ENCODE measurements at regions not wholly inside any gene's neighbourhood (a gene's known extent, or its start where the extent isn't known, plus 50 kb on each side); places are given as distances from the start of the nearest gene placed in this dataset.

DNA sequence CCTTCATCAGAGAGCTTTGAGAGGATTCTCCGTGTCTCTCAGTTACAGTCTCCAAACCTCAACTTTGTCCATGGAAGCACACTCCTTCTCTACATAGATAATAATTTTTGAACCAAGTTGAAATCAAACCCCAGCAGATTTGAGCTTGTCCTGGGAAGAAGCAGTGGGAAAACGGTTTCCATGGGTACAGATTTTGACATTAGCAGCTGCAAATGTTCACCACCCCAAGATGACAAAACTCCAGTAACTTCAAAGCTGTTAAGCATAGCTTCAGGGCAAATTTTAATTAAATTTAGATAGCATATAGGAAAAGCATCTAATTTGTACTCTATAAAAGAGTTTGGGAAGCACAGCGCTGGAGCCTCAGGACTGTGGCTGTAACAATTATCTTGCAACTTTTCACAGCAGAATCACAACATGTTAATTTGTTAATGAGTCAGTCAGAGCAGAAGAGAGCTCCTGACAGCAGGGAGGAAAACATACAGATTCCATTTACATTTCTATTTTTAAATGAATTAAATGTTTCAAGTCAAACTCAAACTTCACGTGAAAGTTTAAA lies 240.7 kb downstream of the BMP7 start:
- DNase-seq (ENCODE audit: low read depth in 2 of 2) = no peak

DNA sequence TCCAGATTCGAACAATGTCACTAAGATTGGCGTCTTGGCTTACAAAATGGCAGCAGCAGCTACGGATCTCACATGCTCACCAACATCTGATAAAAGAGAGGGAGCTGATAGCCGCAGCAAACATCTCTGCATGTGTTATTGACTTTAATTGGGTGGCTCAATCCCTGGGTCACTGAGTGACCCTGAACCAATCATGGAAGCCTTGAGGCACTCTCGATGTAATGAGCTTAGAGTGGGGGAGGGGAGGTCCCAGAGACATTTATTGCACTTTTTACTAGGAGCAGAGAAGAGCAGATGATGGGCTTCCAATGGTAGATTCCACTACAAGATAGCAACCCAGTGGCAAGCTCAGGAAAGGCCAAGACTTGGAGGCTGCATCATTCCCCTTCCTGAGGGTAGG lies 238.7 kb downstream of the BMP7 start:
- no peak for DNase-seq (ENCODE audit: low read depth in 2 of 2)

DNA sequence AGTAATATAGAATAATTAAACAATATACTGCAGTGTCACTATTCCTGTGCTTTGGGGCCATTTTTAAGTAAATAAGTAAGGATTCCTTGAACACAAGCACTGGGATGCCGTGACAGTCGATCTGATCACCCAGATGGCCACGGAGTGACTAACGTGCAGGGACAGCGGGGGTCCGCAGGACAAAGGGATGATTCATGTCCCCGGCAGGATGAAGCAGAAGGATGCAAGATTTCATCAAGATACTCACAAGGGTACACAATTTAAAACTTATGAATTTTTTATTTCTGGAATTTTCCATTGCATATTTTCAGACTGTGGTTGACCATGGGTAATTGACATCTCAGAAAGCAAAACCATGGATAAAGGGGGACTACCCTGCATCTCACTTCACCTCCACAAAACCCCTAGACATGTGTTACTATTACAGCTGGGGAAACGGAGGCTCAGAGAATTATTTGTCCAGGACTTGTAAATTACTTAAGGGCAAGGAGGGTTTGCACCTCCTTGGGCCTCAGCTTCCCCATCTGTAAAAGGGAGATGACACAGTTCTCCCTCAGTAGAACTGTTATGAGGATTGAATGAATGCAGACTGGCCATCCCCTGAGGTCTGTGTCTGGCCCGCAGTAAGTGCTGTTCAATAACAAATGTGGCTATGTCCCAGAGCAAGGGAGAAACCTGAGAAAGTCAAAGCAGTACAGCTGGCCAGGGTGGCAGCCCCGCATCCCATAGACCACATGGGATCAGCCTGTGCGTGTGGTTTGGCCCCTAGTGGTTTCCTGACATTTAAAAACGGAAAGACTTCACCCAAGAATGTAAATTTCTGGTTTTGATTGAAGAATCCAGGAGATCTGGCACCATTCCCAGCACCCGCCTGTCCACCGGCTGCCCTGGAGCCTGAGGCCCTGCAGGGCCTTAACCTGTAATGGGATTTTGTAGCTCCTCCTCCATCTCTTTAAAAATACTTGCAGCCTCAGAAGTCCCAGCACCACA lies 235.5 kb downstream of the BMP7 start:
- DNase-seq (ENCODE audit: low read depth in 2 of 2) = peak; percentile 66

DNA sequence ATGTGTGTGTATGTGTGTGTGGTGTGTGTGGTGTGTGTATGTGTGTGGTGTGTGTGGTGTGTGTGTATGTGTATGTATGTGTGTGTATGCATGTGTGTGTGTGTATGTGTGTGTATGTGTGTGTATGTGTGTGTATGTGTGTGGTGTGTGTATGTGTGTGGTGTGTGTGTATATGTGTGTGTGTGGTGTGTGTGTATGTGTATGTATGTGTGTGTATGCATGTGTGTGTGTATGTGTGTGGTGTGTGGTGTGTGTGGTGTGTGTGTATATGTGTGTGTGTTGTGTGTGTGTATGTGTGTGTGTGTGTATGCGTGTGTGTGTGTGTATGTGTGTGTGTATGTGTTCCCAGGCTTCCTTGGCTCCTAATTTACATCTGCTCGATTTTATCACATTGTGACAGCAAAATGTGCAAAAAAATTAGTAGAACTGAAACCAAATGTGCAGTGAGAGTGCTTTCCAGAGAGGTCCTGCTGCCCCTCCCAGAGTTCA lies 234.5 kb downstream of the BMP7 start:
- no peak for DNase-seq (ENCODE audit: low read depth in 2 of 2)

DNA sequence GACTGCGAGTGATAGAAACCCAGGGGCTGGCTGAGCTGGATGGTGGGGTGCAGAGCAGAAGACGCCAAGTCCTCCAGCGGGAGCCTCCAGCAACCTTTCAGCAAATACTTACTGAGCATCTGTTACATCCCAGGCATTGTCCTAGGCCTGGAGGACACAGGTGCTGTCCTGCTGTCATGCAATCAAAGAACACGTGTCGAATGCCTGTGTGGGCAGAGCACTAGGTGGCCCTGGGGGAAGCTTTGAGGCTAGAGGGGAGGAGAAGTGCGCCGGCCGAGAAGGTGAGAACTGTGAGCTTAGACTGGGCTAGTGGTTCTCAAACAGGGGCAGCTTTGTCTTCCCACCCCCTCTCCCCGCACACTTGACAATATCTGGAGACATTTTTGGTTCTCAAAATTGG lies 233.6 kb downstream of the BMP7 start:
- DNase-seq (ENCODE audit: low read depth in 2 of 2) = no peak

DNA sequence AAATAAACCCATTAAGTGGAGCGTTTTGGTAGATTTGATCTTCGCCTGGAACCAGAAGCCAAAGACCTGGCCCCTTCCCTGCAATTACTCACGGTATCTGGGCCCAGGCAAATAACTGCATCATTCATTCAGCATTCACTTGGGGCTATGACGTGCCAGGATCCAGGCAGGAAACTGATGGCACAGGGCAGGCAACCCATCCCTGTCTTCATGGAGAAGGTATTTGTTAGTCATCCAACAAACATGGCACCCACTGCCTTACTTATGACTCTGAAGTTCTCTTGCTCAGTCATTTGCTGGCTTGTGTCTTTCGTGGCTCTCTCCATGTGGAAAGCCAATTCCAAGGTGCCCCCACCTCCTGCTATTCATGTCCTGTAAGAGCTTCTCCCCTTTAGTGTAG lies 232.4 kb downstream of the BMP7 start:
- DNase-seq (ENCODE audit: low read depth in 2 of 2) = no peak

DNA sequence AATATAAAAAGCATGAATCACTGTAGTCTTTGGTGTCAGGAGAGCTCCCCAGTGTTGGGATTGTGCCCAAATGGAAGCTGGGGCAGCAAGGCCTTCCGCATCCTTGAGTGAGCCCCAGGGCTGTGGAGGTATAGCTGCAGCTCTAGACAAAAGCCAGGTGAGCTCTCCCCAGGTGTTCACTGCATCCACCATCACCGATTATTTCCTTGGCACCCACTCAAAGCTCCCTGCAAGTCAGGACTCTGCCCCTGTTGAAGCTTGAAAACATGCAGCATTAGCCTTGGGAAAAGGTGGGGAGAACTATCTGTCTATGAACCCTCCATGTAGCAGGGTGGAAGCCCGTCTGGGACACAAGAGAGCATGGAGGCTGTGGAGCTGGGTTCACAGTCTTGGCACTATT lies 228.8 kb downstream of the BMP7 start:
- no peak for DNase-seq (ENCODE audit: low read depth in 2 of 2)

DNA sequence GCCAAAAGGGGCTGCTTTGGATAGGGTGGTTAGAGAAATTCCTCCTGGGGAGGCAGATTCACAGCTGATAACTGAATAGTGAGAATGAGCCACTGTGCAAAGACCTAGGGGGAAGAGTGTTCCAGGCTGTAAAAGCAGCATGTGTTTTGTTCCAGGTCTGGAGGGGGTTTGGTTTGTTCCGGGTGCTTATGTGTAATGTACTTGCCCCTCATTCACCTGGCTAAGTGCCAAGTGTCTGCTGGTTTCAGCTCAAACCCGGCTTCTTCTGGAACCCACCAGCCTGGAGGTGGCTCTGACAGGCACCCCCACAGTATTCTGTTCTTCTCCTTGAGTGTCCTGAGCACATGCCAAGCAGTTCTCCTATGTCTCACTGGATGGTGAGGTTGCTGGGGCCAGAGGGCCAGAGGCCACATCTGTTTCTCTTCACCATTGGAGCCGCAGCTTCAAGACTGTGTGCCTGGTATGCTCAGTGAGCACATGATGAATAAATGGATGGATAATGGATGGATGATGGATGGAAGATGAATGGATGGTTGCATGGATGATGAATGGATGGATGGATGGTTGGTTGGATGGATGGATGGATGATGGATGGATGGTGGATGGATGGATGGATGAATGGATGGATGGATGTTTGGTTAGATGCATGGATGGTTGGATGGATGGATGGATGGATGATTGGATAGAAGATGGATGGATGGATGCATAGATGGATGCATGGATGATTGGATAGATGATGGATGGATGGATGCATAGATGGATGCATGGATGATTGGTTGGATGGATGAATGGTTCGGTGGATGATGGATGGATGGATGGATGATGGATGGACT lies 227.6 kb downstream of the BMP7 start:
- no peak for DNase-seq (ENCODE audit: low read depth in 2 of 2)

DNA sequence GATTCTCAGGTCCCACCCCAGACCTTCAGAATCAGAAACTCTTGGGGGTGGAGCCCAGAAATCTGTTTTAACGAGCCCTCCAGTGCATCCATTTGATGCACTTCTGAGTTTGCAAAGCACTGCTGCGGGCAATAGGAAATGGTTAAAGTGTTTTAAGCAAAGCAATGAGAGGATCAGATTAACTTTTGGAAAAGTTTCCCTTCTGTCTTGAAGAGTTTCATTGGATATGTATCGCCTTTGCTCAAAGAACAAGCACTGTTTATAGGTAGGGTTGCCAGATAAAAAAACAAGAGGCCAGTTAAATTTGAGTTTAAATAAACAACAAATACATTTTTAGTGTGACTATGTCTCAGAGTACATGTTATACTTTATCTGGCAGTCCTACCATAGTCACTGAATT lies 226.0 kb downstream of the BMP7 start:
- no peak for DNase-seq (ENCODE audit: low read depth in 2 of 2)

DNA sequence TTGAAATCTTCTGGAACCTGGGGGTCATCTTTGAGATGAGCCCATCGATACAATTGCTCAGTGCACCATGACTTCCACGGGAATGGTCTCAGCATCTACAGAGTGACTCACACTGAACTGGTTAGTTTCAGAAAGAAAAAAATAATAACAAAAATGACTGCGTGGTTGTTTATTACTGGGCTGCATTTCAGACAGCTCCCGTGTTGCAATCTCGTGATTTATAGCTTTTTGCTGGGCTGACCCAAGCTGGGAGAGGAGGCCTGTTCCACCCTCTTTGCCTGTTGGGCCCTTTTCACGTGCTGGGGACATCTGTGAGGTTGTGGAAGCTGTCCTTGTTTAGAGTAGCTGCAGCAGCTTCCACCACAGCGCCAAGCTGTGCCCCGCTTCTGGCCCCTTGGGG lies 225.5 kb downstream of the BMP7 start:
- DNase-seq (ENCODE audit: low read depth in 2 of 2) = no peak

DNA sequence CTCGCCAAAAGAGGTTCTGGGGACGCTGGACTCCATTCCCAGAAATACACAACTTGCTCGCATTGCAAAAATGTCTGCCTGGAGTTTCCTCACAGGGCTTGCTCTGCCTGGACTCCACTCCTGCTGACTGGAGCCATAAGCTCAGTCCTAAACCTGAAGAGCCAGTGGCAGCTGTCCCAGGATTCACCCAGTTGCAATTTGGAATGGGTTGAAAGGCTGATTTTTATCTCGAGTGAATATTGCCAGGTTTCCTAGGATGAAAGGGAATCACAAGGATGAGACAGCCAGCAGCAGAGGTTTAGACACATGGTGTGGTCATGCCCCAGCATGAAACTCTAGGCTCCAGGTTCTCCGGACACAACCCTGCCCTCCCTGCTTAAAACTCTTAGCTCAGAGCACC lies 223.3 kb downstream of the BMP7 start:
- DNase-seq (ENCODE audit: low read depth in 2 of 2) = no peak

DNA sequence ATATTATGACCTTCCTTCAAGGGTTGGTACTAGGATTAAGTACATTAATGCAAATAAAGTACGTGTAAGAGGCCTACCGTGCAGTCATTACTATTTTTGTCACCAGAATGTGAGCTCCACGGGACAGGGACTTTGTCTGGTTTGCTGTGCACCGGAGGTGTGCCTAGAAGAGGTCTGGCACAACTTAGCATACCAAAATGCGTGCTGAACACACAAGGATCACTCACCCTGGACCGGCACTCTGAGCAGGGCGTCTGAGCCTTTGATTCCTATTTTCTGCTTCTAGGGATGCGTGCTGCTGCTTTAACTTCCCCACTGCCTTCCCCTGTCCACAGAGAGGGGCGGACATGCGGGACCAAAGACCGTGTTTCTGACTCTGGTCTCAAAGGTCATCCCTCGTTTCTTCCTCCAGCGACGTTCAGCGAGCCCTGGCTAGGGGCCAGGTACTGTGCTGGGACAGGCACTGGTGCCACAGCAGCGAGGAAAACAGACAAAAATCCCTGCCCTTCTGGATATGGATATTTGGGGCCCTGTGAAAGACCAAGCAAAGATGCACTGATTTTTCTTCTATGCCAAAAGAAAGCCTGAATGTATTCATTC lies 222.7 kb downstream of the BMP7 start:
- DNase-seq (ENCODE audit: low read depth in 2 of 2) = no peak

DNA sequence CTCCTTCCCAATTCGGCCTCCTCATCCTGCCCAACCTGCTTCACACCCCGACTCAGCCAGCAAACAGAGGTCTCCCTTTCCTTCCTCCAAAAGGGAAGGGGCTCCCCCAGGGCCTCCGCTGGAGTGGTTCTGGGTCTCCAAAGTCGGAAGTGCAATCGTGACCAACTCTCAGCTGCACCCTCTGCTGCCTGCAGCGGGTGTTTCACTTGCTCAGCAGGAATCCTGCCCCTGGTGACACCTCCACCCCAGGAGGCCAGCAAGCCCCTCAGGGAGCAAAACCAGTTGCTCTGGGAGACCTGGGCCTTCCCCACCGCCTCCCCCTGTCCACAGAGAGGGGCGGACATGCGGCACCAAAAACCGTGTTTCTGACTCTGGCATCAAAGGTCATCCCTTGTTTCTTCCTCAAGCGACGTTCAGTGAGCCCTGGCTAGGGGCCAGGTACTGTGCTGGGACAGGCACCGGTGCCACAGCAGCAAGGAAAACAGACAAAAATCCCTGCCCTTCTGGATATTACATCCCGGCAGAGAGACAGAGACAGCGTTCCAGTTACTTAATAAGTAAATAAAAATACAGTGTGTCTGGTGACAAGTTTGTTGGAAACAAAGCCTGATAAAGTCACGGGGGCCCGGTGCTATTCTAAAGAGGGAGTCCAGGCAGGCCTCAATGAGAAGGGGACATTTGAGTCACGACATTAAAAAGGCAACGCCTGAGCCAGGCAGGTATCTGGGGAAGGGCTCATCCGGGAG lies 219.0 kb downstream of the BMP7 start:
- DNase-seq (ENCODE audit: low read depth in 2 of 2) = no peak

DNA sequence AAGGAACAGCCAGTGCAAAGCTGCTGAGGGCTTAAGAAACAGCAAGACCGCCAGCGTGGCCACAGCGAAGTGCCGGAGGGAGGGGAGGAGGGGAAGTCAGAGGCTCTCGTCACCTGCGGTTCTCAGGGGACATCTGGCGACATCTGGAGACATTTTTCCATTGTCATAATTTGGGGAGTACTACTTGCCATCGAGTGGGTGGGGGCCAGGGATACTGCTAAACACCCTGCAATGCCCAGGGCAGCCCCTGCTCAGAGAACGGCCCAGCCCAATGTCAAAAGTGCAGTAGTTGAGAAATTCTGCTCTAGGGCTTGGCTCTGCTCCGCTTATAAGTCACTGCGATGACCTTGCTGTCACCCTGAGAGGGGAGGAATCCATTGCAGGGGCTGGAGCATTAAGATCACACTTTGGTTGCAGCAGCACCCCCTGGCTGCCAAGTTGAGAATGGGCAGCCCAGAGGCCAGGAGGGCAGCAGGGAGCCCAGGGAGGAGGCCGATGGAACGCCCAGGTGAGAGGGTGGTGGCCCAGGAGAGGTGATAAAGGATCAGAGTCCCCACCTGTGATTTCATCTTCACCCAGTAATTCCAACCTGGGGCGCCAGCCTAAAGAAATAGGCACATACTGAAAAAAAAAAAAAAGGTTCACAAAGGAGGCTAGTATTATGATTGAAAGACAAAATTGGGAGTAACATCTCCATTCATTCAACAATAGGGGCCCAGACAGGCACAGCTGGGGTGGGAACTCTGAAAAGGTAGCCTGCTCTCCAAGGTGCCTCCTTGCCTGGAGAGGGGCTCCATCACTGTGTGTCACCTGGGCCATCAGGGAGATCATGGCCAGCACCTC lies 218.2 kb downstream of the BMP7 start:
- no peak for DNase-seq (ENCODE audit: low read depth in 2 of 2)

DNA sequence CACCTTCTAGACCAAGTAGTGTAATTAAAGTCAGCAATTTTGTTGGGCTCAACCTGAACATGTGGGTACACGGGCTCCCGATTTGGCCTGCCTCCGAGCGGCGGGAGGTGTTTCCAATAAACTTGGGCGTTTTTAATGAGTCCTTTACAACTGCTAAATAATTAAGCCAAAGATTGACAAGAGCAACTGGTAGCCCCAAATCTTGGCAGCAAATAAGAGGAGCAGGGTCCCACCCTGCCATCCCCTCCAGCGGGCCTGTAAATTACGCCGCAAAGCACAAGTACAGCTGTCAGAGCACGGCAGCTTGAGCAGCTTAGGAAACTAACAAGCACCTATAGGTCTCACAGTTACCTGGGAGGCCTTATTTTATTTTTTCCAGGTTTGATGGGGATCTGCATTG lies 217.1 kb downstream of the BMP7 start:
- DNase-seq (ENCODE audit: low read depth in 2 of 2) = no peak

DNA sequence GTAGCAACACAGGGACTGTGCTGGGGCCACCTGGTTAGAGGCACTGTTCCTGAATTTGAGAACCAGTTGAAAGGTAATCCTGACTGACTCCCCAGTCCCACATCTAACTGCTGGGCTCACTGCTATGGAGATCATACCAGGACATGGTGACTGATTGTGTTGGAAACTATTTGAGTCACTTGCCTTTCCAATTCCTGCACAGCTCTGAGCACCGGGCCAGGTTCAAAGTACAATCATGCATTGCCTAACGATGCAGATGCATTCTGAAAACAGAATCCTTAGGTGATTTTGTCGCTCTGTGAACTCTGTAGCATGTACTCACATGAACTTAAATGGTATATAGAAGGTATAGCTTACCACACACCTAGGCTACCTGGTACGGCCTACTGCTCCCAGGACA lies 215.3 kb downstream of the BMP7 start:
- DNase-seq (ENCODE audit: low read depth in 2 of 2) = no peak

DNA sequence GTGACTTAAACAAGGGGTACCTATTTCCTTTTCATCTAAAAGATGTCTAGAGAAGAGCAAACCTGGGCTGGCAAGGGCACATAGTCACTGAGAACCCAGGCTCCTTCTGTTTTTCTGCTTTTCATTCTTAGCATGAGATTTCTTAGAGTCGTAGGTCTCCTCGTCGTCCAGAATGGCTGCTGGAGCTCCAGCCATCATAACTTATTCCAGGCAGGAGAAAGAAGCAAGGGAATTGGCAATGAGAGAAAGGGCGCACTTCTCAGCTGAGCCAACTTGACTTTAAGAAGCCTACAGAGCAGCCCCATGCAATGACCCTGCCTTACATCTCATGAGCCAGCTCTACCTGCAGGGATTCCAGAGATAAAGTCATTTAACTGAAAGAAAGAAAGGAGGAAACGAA lies 213.4 kb downstream of the BMP7 start:
- no peak for DNase-seq (ENCODE audit: low read depth in 2 of 2)

DNA sequence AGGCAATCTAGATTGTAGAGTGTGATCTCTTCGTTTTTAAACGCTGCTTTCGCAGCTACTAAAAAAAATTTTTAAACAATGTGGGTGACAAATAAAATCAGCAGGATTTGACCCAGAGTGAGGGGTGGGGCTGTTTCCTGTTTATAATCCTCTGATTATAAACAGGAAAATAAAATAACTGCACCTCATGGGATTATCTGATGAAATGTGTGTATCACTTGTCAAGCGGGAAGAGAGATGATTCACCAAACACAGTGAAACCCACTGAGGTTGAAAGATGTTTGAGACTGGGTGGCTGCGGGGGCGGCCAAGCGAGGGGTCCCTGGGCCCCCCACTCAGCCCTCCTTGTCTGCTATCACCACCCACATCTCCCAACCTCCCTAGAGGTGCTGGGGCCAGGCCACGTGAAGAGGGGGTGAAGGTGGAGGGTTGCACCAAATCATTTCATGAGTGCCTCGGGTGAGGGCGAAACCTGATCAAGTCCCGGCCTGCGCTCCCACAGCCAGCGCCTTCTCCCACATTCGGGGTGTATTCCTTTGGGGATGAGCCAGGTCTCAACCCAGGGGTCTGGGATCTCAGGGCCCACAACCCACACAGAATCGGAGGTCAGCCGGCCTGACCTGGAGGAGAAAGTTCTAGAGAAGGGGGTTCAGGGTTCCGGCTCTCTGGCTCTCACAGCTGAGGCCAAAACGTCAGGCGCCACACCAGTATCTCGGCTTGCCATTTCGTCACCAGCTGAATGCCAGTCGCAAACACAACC lies 212.5 kb downstream of the BMP7 start:
- no peak for DNase-seq (ENCODE audit: low read depth in 2 of 2)

DNA sequence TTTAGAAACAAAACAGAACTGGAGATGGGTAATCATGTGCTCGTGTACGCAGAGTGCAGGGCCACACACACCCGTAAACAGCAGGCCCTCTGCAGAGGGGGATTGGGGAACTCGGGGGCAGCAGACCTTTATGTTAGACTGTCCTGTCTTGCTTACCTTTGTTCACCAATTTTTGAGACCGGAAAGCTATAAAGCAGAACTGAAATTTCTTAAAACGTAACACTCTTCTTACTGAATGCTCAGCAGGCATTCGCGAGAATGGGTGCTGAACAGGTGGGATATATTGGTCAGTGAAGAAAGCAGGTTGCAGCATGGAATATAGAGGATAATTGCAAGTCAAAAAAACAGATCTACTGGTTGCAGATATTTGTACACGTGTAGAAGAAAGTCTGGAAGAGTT lies 211.1 kb downstream of the BMP7 start:
- DNase-seq (ENCODE audit: low read depth in 2 of 2) = no peak

DNA sequence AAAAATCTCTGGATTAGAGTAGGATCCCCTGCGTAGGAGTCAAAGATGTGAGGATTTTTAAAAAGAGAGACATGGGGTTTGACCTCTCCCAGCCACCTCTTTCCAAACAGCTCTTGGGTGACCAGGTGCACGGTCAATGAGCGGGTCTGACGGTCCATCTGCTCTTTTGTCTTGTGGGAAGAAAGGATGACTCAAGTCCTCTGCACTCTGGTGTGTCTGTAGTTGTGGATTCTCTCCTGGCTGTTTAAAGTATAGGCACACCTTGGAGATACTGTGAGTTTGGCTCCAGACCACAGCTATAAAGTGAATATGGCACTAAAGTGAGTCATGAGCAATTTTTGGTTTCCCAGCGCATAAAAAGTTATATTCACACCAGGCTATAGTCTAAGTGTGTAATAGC lies 209.8 kb downstream of the BMP7 start:
- DNase-seq (ENCODE audit: low read depth in 2 of 2) = no peak

All from fibroblast of skin of left biceps (primary cell).